Right atrium auricular region (tissue), 2 donors: ENCODE measurements at regions not wholly inside any gene's neighbourhood (a gene's known extent, or its start where the extent isn't known, plus 50 kb on each side); places are given as distances from the start of the nearest gene placed in this dataset.

Experiments used
- DNase-seq: peaks from one replicate; pipeline ENCODE4 v3.0.0-alpha.2; 2019; ENCODE audit warnings: low spot score
- H3K27ac ChIP-seq, 2 donors: fragments of 200-600 bp; sonication (generic); 1 replicate in 1 of 2; 2 replicates in 1 of 2; pipeline ENCODE4 v1.5.1; 2016 to 2019
- H3K27me3 ChIP-seq, 2 donors: fragments of 200-600 bp; sonication (generic); one replicate each; pipeline versions ENCODE4 v1.5.1 to v1.6.0; 2017 to 2019
- H3K36me3 ChIP-seq: fragments of 200-600 bp; sonication (generic); one replicate; pipeline ENCODE4 v1.5.1; 2016
- H3K4me1 ChIP-seq, 2 donors: fragments of 200-600 bp; sonication (generic); one replicate each; pipeline versions ENCODE4 v1.5.1 to v1.6.0; 2017 to 2019
- H3K4me3 ChIP-seq, 2 donors: fragments of 200-600 bp; sonication (generic); 1 replicate in 1 of 2; 2 replicates in 1 of 2; pipeline ENCODE4 v1.5.1; 2017 to 2019; ENCODE audit warnings: mild to moderate bottlenecking in 1 of 2, moderate library complexity in 1 of 2
- H3K9me3 ChIP-seq, 2 donors: fragments of 200-600 bp; sonication (generic); one replicate each; pipeline ENCODE4 v1.5.1; 2019
- TF ChIP-seq, protein P1 (sequence below), 2 donors: fragments of 200-600 bp; sonication (generic); IDR thresholded peaks; one replicate each; pipeline ENCODE4 v1.5.1; 2019; ENCODE audit warnings: antibody characterized with exemption in 2 of 2

DNA sequence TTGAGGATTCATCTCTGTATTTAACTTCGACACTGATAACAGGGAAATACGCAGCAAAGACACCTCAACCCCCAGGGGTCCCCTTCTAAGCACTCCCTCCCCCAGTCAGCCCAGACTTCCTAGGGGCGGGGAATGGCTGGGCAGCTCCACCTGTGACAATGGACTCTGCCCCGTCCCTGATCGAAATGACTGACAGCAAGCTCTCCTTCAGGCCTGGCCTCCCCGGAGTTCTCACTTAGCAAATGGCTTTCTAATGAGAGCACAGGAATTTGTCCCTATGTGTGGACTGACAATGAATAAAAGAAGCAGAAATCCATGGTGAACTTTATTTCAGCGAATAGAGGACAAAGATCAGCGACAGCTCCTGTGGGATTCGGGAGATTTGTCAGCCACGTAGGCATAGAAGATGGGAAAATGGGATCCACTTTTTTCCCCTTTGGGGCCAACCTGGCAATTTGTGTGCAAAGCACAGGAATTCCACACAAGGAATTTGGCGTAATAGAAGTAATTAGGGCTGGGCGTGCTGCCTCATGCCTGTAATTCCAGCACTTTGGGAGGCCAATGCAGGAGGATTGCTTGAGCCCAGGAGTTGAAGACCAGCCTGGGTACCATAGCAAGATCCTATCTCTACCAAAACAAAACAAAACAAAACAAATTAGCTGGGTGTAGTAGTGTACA is 63.8 kb downstream of the TNFAIP2 start:
- Histone ChIP-seq H3K27me3 (peaks cover 0 to 7% of the 10 kb centered on the region in 2 donors), H3K9me3 (no peaks in the 10 kb centered on the region), H3K36me3 (no peaks in the 10 kb centered on the region), H3K4me1 (peaks cover 0 to 13% of the 10 kb centered on the region in 2 donors), H3K27ac (no peak overlapping the region), H3K4me3 (no peak overlapping the region)
- TF ChIP-seq, protein P1, sequence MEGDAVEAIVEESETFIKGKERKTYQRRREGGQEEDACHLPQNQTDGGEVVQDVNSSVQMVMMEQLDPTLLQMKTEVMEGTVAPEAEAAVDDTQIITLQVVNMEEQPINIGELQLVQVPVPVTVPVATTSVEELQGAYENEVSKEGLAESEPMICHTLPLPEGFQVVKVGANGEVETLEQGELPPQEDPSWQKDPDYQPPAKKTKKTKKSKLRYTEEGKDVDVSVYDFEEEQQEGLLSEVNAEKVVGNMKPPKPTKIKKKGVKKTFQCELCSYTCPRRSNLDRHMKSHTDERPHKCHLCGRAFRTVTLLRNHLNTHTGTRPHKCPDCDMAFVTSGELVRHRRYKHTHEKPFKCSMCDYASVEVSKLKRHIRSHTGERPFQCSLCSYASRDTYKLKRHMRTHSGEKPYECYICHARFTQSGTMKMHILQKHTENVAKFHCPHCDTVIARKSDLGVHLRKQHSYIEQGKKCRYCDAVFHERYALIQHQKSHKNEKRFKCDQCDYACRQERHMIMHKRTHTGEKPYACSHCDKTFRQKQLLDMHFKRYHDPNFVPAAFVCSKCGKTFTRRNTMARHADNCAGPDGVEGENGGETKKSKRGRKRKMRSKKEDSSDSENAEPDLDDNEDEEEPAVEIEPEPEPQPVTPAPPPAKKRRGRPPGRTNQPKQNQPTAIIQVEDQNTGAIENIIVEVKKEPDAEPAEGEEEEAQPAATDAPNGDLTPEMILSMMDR (IDR thresholded peaks at IDR 0.05) = no peak
- DNase-seq = no peak

DNA sequence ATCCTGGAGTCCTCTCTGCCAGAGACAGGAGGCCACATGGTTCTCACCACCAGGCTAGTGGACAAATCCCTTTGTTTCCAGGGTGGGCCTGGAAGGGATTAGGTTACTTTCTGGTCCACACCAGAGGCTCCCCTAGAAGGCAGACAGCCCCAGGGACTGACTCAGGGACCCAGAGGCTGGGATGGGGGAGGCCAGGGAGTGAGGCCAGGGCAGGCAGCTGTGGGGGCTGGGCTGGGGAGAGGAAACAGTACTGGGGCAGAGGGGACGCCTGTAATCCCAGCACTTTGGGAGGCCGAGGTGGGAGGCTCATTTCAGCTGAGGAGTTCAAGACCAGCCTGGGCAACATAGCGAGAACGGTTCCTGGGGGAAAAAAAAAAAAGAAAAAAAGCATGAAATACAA is 64.7 kb downstream of the TNFAIP2 start:
- Histone ChIP-seq H3K27me3 (peaks cover 0 to 7% of the 10 kb centered on the region in 2 donors), H3K27ac (no peak overlapping the region)

DNA sequence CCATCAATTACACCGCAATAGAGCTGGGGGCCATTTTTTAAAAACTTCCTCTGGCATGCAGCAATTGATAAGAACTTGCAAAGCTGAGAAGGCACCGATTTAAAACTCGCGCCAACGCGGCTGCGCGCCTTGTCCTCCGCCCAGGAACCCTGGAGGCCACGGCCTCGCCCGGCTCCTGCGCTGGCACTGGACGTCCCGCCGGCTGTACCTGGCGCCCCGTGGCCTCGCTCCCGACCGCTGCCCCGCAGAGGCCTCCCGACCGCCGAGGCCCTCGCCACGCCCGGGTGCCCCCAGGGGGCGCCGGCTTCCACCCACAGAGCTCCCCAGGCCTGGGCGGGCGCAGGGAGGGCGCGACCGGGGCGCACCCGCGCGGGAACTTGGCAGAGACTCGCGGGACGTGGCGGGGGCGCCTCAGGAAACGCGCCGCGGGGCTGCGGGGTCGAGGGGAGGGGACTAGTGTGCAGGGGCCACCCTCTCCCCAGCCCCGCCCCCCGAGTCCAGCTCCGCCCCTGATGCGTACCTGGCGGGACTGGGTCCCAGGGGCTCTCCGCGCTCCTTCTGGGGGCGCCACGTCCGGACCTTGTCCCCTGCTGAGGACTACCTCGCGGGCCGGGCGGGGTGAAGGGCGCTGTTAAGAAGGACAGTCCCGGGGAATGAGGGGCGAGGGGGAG is 65.7 kb downstream of the TNFAIP2 start:
- no peak for DNase-seq
- H3K27ac ChIP-seq = no peak overlapping the region
- H3K9me3 ChIP-seq = no peaks in the 10 kb centered on the region
- no peaks in the 10 kb centered on the region for H3K36me3 ChIP-seq
- TF ChIP-seq, protein P1 (IDR thresholded peaks at IDR 0.05) = peak in 1 of 2 donors; percentile 75
- H3K4me1 ChIP-seq = peaks cover 0 to 13% of the 10 kb centered on the region in 2 donors
- H3K27me3 ChIP-seq = peaks cover 0 to 7% of the 10 kb centered on the region in 2 donors
- H3K4me3 ChIP-seq = peak overlapping the region; percentile 33 to 54

More for the DNA sequence above, 64.7 kb downstream of the TNFAIP2 start:
- Histone ChIP-seq H3K4me1 (peaks cover 0 to 13% of the 10 kb centered on the region in 2 donors), H3K9me3 (no peaks in the 10 kb centered on the region), H3K36me3 (no peaks in the 10 kb centered on the region), H3K4me3 (no peak overlapping the region)
- TF ChIP-seq, protein P1 (IDR thresholded peaks at IDR 0.05) = no peak
- DNase-seq = no peak

DNA sequence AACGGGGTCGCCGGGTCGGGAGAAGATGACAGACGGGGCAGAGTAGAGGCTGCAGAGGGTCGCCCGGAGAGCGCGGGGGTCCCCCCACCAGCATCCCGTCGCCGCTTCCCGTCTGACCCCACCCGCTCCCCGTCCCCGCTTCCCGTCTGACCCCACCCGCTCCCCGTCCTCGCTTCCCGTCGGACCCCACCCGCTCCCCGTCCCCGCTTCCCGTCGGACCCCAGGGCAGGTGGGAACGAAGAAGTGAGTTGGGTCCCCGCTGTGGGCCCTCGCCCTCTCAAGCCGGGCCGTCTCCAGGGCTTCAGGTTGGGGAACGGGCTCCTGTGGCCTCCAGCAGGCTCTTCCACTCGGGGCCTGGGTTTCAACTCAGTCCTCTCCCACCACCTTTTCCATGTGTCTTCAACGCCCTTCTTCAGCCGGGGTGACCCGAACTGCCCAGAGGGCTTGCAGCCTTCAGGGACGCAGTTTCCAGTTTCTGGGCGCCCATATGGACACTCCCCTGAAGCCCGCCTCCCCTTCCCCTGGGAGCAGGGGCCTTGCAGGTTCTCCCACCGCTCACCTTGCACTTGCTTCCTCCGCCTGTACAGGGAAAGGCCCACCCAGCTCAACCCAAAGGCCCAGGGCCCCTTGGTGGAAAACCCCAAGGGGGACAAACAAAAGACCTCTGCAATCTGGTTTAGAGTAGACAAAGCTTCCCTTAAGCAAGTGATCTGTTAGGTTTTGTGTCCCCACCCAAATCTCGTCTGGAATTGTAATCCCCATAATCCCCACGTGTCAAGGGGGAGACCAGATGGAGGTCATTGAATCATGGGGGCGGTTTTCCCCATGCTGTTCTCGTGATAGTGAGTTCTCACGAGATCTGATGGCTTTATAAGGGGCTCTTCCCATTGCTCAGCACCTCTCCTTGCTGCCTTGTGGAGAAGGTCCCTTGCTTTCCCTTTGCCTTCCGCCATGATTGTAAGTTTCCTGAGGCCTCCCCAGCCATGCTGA is 66.5 kb downstream of the TNFAIP2 start:
- TF ChIP-seq, protein P1 (IDR thresholded peaks at IDR 0.05) = no peak
- no peak overlapping the region for H3K27ac ChIP-seq
- peak overlapping the region; percentile 33 to 54 for H3K4me3 ChIP-seq
- H3K27me3 ChIP-seq = peaks cover 0 to 7% of the 10 kb centered on the region in 2 donors
- no peaks in the 10 kb centered on the region for H3K36me3 ChIP-seq
- DNase-seq = no peak
- H3K9me3 ChIP-seq = no peaks in the 10 kb centered on the region
- H3K4me1 ChIP-seq = peaks cover 0 to 13% of the 10 kb centered on the region in 2 donors

DNA sequence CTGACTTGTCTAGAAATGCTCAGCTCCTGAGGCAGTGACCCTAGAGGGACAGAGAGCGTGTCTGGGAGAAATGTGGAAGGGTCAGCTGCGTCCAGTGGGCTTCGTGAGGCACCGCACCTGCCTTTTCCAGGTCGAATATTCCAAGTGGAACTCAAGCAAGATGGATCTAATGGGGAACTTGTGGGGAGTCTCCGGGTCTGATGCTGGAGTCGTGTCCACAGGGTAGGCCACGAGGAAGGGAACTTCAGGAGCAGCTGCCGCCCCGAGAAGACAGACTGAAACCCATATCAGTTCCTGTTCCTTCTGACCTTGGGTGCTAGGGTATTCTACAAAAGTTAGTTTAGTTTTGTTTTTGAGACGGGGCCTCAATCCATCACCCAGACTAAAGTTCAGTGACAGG is 67.5 kb downstream of the TNFAIP2 start:
- Histone ChIP-seq H3K9me3 (no peaks in the 10 kb centered on the region), H3K27ac (no peak overlapping the region), H3K27me3 (peaks cover 0 to 7% of the 10 kb centered on the region in 2 donors), H3K36me3 (no peaks in the 10 kb centered on the region), H3K4me1 (peaks cover 0 to 13% of the 10 kb centered on the region in 2 donors), H3K4me3 (no peak overlapping the region)
- DNase-seq = no peak
- TF ChIP-seq, protein P1 (IDR thresholded peaks at IDR 0.05) = no peak
